Suprapubic skin (tissue), 4 donors: ENCODE measurements at regions not wholly inside any gene's neighbourhood (a gene's known extent, or its start where the extent isn't known, plus 50 kb on each side); places are given as distances from the start of the nearest gene placed in this dataset.

Experiments used
- DNase-seq, 2 donors: peaks; one replicate each; pipeline ENCODE4 v3.0.0-alpha.2; 2019; ENCODE audit warnings: low spot score in 2 of 2
- H3K27ac ChIP-seq: fragments of 200-600 bp; sonication (generic); one replicate; pipeline ENCODE4 v1.5.1; 2019
- H3K27me3 ChIP-seq: fragments of 200-600 bp; sonication (generic); one replicate; pipeline ENCODE4 v1.5.1; 2019
- H3K36me3 ChIP-seq: fragments of 200-600 bp; sonication (generic); one replicate; pipeline ENCODE4 v1.5.1; 2019
- H3K4me1 ChIP-seq: fragments of 200-600 bp; sonication (generic); one replicate; pipeline ENCODE4 v1.5.1; 2019
- H3K4me3 ChIP-seq: fragments of 200-600 bp; sonication (generic); one replicate; pipeline ENCODE4 v1.5.1; 2019; ENCODE audit warnings: mild to moderate bottlenecking
- H3K9me3 ChIP-seq: fragments of 200-600 bp; sonication (generic); one replicate; pipeline ENCODE4 v1.5.1; 2019
- CTCF ChIP-seq, 2 donors: fragments of 200-600 bp in 1 of 2; fragments of 450-650 bp in 1 of 2; sonication (generic) in 1 of 2; IDR thresholded peaks; one replicate each; pipeline ENCODE4 v1.5.1; 2016 to 2019; ENCODE audit warnings: antibody characterized with exemption in 2 of 2, mild to moderate bottlenecking in 1 of 2, moderate library complexity in 1 of 2
- EP300 ChIP-seq: sonication (generic); formaldehyde crosslinking; IDR thresholded peaks from one replicate; pipeline ENCODE4 v1.6.1; 2017; ENCODE audit warnings: antibody characterized with exemption
- POLR2A ChIP-seq, 2 donors: fragments of 450-650 bp; IDR thresholded peaks; one replicate each; pipeline ENCODE4 v1.6.1; 2017; ENCODE audit warnings: antibody characterized with exemption in 2 of 2, mild to moderate bottlenecking in 2 of 2, moderate library complexity in 2 of 2
- POLR2AphosphoS5 ChIP-seq, 3 donors: sonication (generic); formaldehyde crosslinking; IDR thresholded peaks; one replicate each; pipeline ENCODE4 v1.6.1; 2017; ENCODE audit warnings: antibody characterized with exemption in 3 of 3
- WGBS: methylation state at CpG from one replicate; pipeline ENCODE4 v1.1.5; 2018; 5-methylcytosine and 5-hydroxymethylcytosine counted together

GRCh38 chr20:7665376-7665775, 274.9 kb downstream of the HAO1 start:
- 56% methylated on average over 2 of the region's 2 CpGs for WGBS
- Histone ChIP-seq H3K27ac (no peak overlapping the region), H3K36me3 (no peaks in the 10 kb centered on the region), H3K4me3 (no peak overlapping the region), H3K9me3 (no peaks in the 10 kb centered on the region), H3K4me1 (no peaks in the 10 kb centered on the region), H3K27me3 (no peaks in the 10 kb centered on the region)
- no peak for DNase-seq
- TF ChIP-seq EP300 (no peak), POLR2AphosphoS5 (IDR thresholded peaks at IDR 0.05) (no peak), CTCF (IDR thresholded peaks at IDR 0.05) (no peak), POLR2A (IDR thresholded peaks at IDR 0.05) (no peak)

- TF ChIP-seq EP300 (no peak), CTCF (IDR thresholded peaks at IDR 0.05) (no peak), POLR2A (IDR thresholded peaks at IDR 0.05) (no peak), POLR2AphosphoS5 (IDR thresholded peaks at IDR 0.05) (no peak)
- Histone ChIP-seq H3K27ac (no peak overlapping the region), H3K36me3 (no peaks in the 10 kb centered on the region), H3K27me3 (no peaks in the 10 kb centered on the region), H3K9me3 (no peaks in the 10 kb centered on the region), H3K4me1 (no peaks in the 10 kb centered on the region), H3K4me3 (no peak overlapping the region)
- 92% methylated on average over 4 of the region's 4 CpGs for WGBS
- DNase-seq, result no peak
Measured at GRCh38 chr20:7667194-7667593, 273.1 kb downstream of the HAO1 start.

- no peak for DNase-seq
- 83% methylated on average over 7 of the region's 7 CpGs for WGBS
- no peaks in the 10 kb centered on the region for H3K27me3 ChIP-seq
- no peak for TF ChIP-seq POLR2A (IDR thresholded peaks at IDR 0.05)
- TF ChIP-seq POLR2AphosphoS5 (IDR thresholded peaks at IDR 0.05), result no peak
- TF ChIP-seq CTCF (IDR thresholded peaks at IDR 0.05), result no peak
- TF ChIP-seq EP300, result no peak
- H3K9me3 ChIP-seq, result no peaks in the 10 kb centered on the region
- H3K4me1 ChIP-seq, result no peaks in the 10 kb centered on the region
- no peaks in the 10 kb centered on the region for H3K36me3 ChIP-seq
- no peak overlapping the region for H3K4me3 ChIP-seq
- no peak overlapping the region for H3K27ac ChIP-seq
Measured at GRCh38 chr20:7672571-7672970, 267.7 kb downstream of the HAO1 start.

- 50% methylated on average over 2 of the region's 2 CpGs for WGBS
- TF ChIP-seq POLR2AphosphoS5 (IDR thresholded peaks at IDR 0.05) (no peak), POLR2A (IDR thresholded peaks at IDR 0.05) (no peak), EP300 (no peak), CTCF (IDR thresholded peaks at IDR 0.05) (no peak)
- Histone ChIP-seq H3K9me3 (no peaks in the 10 kb centered on the region), H3K4me3 (no peak overlapping the region), H3K27ac (no peak overlapping the region), H3K4me1 (no peaks in the 10 kb centered on the region), H3K27me3 (no peaks in the 10 kb centered on the region), H3K36me3 (no peaks in the 10 kb centered on the region)
- no peak for DNase-seq
Measured at GRCh38 chr20:7673841-7674240, 266.4 kb downstream of the HAO1 start.

GRCh38 chr20:7682916-7683315, 257.3 kb downstream of the HAO1 start:
- Histone ChIP-seq H3K9me3 (no peaks in the 10 kb centered on the region), H3K27ac (no peak overlapping the region), H3K4me3 (no peak overlapping the region), H3K27me3 (no peaks in the 10 kb centered on the region), H3K36me3 (no peaks in the 10 kb centered on the region), H3K4me1 (no peaks in the 10 kb centered on the region)
- 87% methylated on average over 3 of the region's 3 CpGs for WGBS
- no peak for DNase-seq
- TF ChIP-seq POLR2A (IDR thresholded peaks at IDR 0.05) (no peak), POLR2AphosphoS5 (IDR thresholded peaks at IDR 0.05) (no peak)

GRCh38 chr20:7687065-7687464, 253.2 kb downstream of the HAO1 start:
- no peak overlapping the region for H3K4me3 ChIP-seq
- TF ChIP-seq CTCF (IDR thresholded peaks at IDR 0.05), result no peak
- TF ChIP-seq EP300, result no peak
- TF ChIP-seq POLR2A (IDR thresholded peaks at IDR 0.05), result no peak
- TF ChIP-seq POLR2AphosphoS5 (IDR thresholded peaks at IDR 0.05), result no peak

More at GRCh38 chr20:7687065-7687464, 253.2 kb downstream of the HAO1 start:
- no peaks in the 10 kb centered on the region for H3K4me1 ChIP-seq
- no peak overlapping the region for H3K27ac ChIP-seq
- no peak for DNase-seq
- no peaks in the 10 kb centered on the region for H3K36me3 ChIP-seq
- no peaks in the 10 kb centered on the region for H3K27me3 ChIP-seq
- H3K9me3 ChIP-seq, result no peaks in the 10 kb centered on the region
